Vagina (tissue), 2 donors: ENCODE measurements at regions not wholly inside any gene's neighbourhood (a gene's known extent, or its start where the extent isn't known, plus 50 kb on each side); places are given as distances from the start of the nearest gene placed in this dataset.

Experiments
- POLR2A ChIP-seq, 2 donors: fragments of 450-650 bp; IDR thresholded peaks; one replicate each; pipeline ENCODE4 v1.6.1; 2017; ENCODE audit warnings: antibody characterized with exemption in 2 of 2, mild to moderate bottlenecking in 2 of 2, moderate library complexity in 2 of 2
- POLR2AphosphoS5 ChIP-seq, 2 donors: sonication (generic); formaldehyde crosslinking; IDR thresholded peaks; one replicate each; pipeline ENCODE4 v1.9.0; 2017; ENCODE audit warnings: antibody characterized with exemption in 2 of 2, mild to moderate bottlenecking in 2 of 2, low read depth in 1 of 2; ENCODE audit not compliant: insufficient read depth in 1 of 2

GRCh38 chr4:24426557-24426956, 157.8 kb downstream of the DHX15 start:
- TF ChIP-seq POLR2A (IDR thresholded peaks at IDR 0.05), result no peak
- TF ChIP-seq POLR2AphosphoS5 (IDR thresholded peaks at IDR 0.05; ENCODE audit: insufficient read depth in 1 of 2, low read depth in 1 of 2), result no peak
